ENCODE measurements at regions not wholly inside any gene's neighbourhood (a gene's known extent, or its start where the extent isn't known, plus 50 kb on each side); places are given as distances from the start of the nearest gene placed in this dataset.

DNA sequence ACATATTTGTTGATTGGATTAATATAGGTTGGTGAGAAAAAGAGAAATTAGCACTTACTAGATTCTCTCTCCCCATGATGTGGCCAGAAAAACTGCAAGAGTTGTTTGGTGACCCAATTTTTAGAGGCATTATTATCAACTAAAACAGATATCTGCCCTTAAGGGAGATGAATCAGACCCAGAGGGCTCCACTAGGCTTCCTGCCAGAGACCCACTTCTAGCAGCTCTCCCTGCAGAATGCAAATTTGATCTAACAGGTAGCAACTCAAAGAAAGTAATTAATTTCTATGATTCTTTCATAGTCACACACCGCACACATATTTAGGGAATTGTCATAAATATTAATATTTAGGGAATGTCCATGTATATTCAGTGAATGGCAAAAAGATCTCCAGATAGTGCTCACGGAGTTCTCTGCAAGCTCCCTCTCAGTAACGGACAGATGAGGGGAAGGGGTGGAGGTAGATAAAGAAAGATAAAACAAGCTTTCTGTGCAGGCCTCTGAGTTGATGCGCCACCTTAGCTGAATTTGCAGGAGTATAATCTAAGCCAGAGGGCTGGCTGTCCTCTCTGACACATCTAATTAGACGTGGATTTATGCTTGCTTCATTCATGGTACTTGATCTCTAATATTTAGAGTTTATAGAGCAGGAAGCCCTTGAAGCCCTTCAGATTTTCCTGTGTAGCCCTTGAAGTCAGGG, 84.1 kb upstream of the CCDC190 start:
- TF ChIP-seq, protein P1, sequence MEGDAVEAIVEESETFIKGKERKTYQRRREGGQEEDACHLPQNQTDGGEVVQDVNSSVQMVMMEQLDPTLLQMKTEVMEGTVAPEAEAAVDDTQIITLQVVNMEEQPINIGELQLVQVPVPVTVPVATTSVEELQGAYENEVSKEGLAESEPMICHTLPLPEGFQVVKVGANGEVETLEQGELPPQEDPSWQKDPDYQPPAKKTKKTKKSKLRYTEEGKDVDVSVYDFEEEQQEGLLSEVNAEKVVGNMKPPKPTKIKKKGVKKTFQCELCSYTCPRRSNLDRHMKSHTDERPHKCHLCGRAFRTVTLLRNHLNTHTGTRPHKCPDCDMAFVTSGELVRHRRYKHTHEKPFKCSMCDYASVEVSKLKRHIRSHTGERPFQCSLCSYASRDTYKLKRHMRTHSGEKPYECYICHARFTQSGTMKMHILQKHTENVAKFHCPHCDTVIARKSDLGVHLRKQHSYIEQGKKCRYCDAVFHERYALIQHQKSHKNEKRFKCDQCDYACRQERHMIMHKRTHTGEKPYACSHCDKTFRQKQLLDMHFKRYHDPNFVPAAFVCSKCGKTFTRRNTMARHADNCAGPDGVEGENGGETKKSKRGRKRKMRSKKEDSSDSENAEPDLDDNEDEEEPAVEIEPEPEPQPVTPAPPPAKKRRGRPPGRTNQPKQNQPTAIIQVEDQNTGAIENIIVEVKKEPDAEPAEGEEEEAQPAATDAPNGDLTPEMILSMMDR (IDR thresholded peaks at IDR 0.05; ENCODE audit: low read length): no peak
- TF ChIP-seq EZH2 (optimal IDR thresholded peaks at IDR 0.05; ENCODE audit: low read depth, low read length): no peak
- no peak for TF ChIP-seq EZH2phosphoT487 (IDR thresholded peaks at IDR 0.05; ENCODE audit: low read length)

All from MM.1S (cell line).